ENCODE measurements at regions not wholly inside any gene's neighbourhood (a gene's known extent, or its start where the extent isn't known, plus 50 kb on each side); places are given as distances from the start of the nearest gene placed in this dataset.
"Not testable (repeated sequence)": the region's sequence is repeated elsewhere in the genome, so short reads cannot be mapped to it uniquely, and the experiment has no call there.

DNA sequence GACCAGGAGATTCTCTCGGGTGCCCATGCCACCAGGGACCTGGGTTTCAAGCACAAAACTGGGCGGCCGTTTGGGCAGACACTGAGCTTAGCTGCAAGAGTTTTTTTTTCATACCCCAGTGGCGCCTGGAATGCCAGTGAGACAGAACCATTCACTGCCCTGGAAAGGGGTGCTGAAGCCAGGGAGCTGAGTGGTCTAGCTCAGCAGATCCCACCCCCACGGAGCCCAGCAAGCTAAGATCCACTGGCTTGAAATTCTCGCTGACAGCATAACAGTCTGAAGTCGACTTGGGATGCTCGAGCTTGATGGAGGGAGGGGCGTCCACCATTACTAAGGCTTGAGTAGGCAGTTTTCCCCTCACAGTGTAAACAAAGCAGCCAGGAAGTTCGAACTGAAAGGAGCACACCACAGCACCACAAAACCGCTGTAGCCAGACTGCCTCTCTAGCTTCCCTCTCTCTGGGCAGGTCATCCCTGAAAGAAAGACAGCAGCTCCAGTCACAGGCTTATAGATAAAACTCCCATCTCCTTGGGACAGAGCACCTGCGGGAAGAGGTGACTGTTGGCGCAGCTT is 157.7 kb downstream of the GIPC2 start:
- H3K27me3 ChIP-seq (ENCODE audit: control insufficient read depth, insufficient read depth, low read length); H3K9me3 ChIP-seq (ENCODE audit: control insufficient read depth, low read depth, low read length); H3K27ac ChIP-seq (ENCODE audit: low read length); H3K4me1 ChIP-seq (ENCODE audit: control insufficient read depth, low read depth, low read length); H3K4me3 ChIP-seq (ENCODE audit: low read length); H3K9ac ChIP-seq (ENCODE audit: low read length); H3K36me3 ChIP-seq (ENCODE audit: control insufficient read depth, low read depth, low read length): not testable (repeated sequence)

DNA sequence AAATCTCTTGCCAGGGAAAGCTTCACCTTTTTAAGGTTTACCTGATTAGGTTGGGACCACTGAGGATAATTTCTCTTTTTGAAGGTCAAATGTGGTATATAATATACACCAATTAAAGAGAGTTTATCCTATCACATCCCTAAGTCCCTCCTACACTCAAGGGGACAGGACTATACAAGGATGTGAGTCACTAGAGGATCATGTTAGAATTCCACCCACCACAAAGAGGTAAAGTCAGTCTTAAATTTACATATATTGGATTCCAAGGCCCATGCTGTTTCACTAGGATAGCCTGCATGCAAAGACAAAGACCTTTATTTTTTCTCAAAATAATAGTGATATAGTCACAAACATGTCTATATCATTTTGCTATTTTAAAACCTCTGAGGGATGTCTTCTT is 164.4 kb downstream of the GIPC2 start:
- Histone ChIP-seq H3K27me3 (ENCODE audit: control insufficient read depth, insufficient read depth, low read length) (no peaks in the 10 kb centered on the region), H3K4me3 (ENCODE audit: low read length) (no peak overlapping the region), H3K4me1 (ENCODE audit: control insufficient read depth, low read depth, low read length) (no peaks in the 10 kb centered on the region), H3K9ac (ENCODE audit: low read length) (no peak overlapping the region), H3K9me3 (ENCODE audit: control insufficient read depth, low read depth, low read length) (no peaks in the 10 kb centered on the region), H3K27ac (ENCODE audit: low read length) (no peak overlapping the region), H3K36me3 (ENCODE audit: control insufficient read depth, low read depth, low read length) (no peaks in the 10 kb centered on the region)

GRCh38 chr1:78211483-78212092 is 165.8 kb downstream of the GIPC2 start:
- H3K9ac ChIP-seq (ENCODE audit: low read length), result no peak overlapping the region
- no peak overlapping the region for H3K4me3 ChIP-seq (ENCODE audit: low read length)
- H3K27me3 ChIP-seq (ENCODE audit: control insufficient read depth, insufficient read depth, low read length), result no peaks in the 10 kb centered on the region
- no peaks in the 10 kb centered on the region for H3K9me3 ChIP-seq (ENCODE audit: control insufficient read depth, low read depth, low read length)
- no peak overlapping the region for H3K27ac ChIP-seq (ENCODE audit: low read length)
- no peaks in the 10 kb centered on the region for H3K36me3 ChIP-seq (ENCODE audit: control insufficient read depth, low read depth, low read length)
- no peaks in the 10 kb centered on the region for H3K4me1 ChIP-seq (ENCODE audit: control insufficient read depth, low read depth, low read length)

GRCh38 chr1:78214334-78214733 is 168.6 kb downstream of the GIPC2 start:
- H3K9ac ChIP-seq (ENCODE audit: low read length), result no peak overlapping the region
- H3K4me1 ChIP-seq (ENCODE audit: control insufficient read depth, low read depth, low read length), result no peaks in the 10 kb centered on the region
- no peak overlapping the region for H3K4me3 ChIP-seq (ENCODE audit: low read length)
- H3K27me3 ChIP-seq (ENCODE audit: control insufficient read depth, insufficient read depth, low read length), result no peaks in the 10 kb centered on the region
- H3K27ac ChIP-seq (ENCODE audit: low read length), result no peak overlapping the region
- no peaks in the 10 kb centered on the region for H3K9me3 ChIP-seq (ENCODE audit: control insufficient read depth, low read depth, low read length)
- H3K36me3 ChIP-seq (ENCODE audit: control insufficient read depth, low read depth, low read length), result no peaks in the 10 kb centered on the region

GRCh38 chr1:78222225-78222959 is 176.6 kb downstream of the GIPC2 start:
- H3K4me1 ChIP-seq (ENCODE audit: control insufficient read depth, low read depth, low read length), result peaks cover 12% of the 10 kb centered on the region
- H3K4me3 ChIP-seq (ENCODE audit: low read length), result no peak overlapping the region
- peaks cover 12% of the 10 kb centered on the region for H3K27me3 ChIP-seq (ENCODE audit: control insufficient read depth, insufficient read depth, low read length)
- H3K9me3 ChIP-seq (ENCODE audit: control insufficient read depth, low read depth, low read length), result no peaks in the 10 kb centered on the region
- no peaks in the 10 kb centered on the region for H3K36me3 ChIP-seq (ENCODE audit: control insufficient read depth, low read depth, low read length)
- H3K9ac ChIP-seq (ENCODE audit: low read length), result no peak overlapping the region
- H3K27ac ChIP-seq (ENCODE audit: low read length), result no peak overlapping the region

GRCh38 chr1:78222960-78223358 is 177.2 kb downstream of the GIPC2 start:
- Histone ChIP-seq H3K4me3 (ENCODE audit: low read length) (no peak overlapping the region), H3K9me3 (ENCODE audit: control insufficient read depth, low read depth, low read length) (no peaks in the 10 kb centered on the region), H3K36me3 (ENCODE audit: control insufficient read depth, low read depth, low read length) (no peaks in the 10 kb centered on the region), H3K27ac (ENCODE audit: low read length) (no peak overlapping the region), H3K4me1 (ENCODE audit: control insufficient read depth, low read depth, low read length) (peaks cover 12% of the 10 kb centered on the region), H3K9ac (ENCODE audit: low read length) (no peak overlapping the region), H3K27me3 (ENCODE audit: control insufficient read depth, insufficient read depth, low read length) (peaks cover 15% of the 10 kb centered on the region)

GRCh38 chr1:78223417-78224215 is 177.8 kb downstream of the GIPC2 start:
- Histone ChIP-seq H3K9ac (ENCODE audit: low read length) (no peak overlapping the region), H3K36me3 (ENCODE audit: control insufficient read depth, low read depth, low read length) (no peaks in the 10 kb centered on the region), H3K27ac (ENCODE audit: low read length) (no peak overlapping the region), H3K27me3 (ENCODE audit: control insufficient read depth, insufficient read depth, low read length) (peaks cover 22% of the 10 kb centered on the region), H3K4me1 (ENCODE audit: control insufficient read depth, low read depth, low read length) (peaks cover 12% of the 10 kb centered on the region), H3K9me3 (ENCODE audit: control insufficient read depth, low read depth, low read length) (no peaks in the 10 kb centered on the region), H3K4me3 (ENCODE audit: low read length) (no peak overlapping the region)

- H3K9me3 ChIP-seq (ENCODE audit: control insufficient read depth, low read depth, low read length), result no peaks in the 10 kb centered on the region
- peaks cover 29% of the 10 kb centered on the region for H3K27me3 ChIP-seq (ENCODE audit: control insufficient read depth, insufficient read depth, low read length)
- no peaks in the 10 kb centered on the region for H3K36me3 ChIP-seq (ENCODE audit: control insufficient read depth, low read depth, low read length)
- no peak overlapping the region for H3K9ac ChIP-seq (ENCODE audit: low read length)
- peaks cover 12% of the 10 kb centered on the region for H3K4me1 ChIP-seq (ENCODE audit: control insufficient read depth, low read depth, low read length)
- H3K27ac ChIP-seq (ENCODE audit: low read length), result no peak overlapping the region
- no peak overlapping the region for H3K4me3 ChIP-seq (ENCODE audit: low read length)
Observed at GRCh38 chr1:78224246-78224785, 178.6 kb downstream of the GIPC2 start.

DNA sequence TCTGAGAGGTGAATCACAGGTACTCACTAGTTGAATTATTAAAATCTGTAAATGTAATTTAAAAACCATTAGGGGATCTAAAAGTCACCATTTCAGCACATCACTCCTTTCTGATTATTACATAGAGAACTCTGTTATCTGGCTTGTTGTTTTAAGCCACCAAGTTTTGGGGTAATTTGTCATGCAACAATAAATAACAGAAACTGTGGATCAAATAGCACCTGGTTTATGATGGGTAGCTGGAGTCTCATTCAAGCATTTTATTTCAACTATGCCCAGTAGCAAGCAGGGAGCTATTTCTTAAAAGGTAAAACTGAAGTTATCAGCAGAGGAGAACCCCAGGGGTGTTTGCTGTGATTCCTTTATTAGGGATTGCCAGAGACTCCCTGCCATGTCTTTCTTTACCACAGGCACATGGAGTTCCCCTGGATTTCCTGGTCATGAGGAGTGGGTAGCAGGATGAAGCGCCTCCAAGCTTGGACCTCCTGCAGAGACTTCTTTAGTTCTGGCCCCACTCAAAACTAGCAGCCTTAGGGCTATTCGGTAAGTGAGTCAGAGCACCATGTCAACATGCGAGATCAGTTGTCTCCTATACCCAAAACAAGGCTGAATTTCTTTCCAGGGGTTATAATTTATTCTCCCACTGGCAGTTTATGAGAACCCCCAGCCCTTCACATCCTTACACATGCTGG is 179.2 kb downstream of the GIPC2 start:
- no peak overlapping the region for H3K27ac ChIP-seq (ENCODE audit: low read length)
- no peak overlapping the region for H3K9ac ChIP-seq (ENCODE audit: low read length)
- H3K4me3 ChIP-seq (ENCODE audit: low read length), result no peak overlapping the region
- peaks cover 36% of the 10 kb centered on the region for H3K27me3 ChIP-seq (ENCODE audit: control insufficient read depth, insufficient read depth, low read length)
- H3K9me3 ChIP-seq (ENCODE audit: control insufficient read depth, low read depth, low read length), result no peaks in the 10 kb centered on the region
- no peaks in the 10 kb centered on the region for H3K36me3 ChIP-seq (ENCODE audit: control insufficient read depth, low read depth, low read length)
- H3K4me1 ChIP-seq (ENCODE audit: control insufficient read depth, low read depth, low read length), result peaks cover 12% of the 10 kb centered on the region

DNA sequence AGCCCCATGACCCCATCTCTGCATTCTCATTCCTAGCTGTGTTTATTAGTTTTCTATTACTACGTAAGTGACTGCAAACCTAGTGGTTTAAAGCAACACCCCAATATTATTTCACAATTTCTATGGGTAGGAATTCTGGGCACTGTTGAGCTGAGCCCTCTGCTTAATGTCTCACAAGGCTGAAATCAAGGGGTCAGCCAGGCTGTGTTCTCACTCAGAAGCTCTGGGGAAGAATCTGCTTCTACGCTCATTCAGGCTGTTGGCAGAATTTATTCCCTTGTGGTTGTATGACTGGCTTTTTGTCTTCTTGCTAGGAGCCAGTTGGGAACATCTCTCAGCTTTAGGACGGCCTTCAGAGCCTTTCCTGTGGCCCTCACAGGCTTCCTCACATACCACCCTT is 181.0 kb downstream of the GIPC2 start:
- peaks cover 53% of the 10 kb centered on the region for H3K27me3 ChIP-seq (ENCODE audit: control insufficient read depth, insufficient read depth, low read length)
- no peaks in the 10 kb centered on the region for H3K9me3 ChIP-seq (ENCODE audit: control insufficient read depth, low read depth, low read length)
- peaks cover 12% of the 10 kb centered on the region for H3K4me1 ChIP-seq (ENCODE audit: control insufficient read depth, low read depth, low read length)

More for the DNA sequence above, 181.0 kb downstream of the GIPC2 start:
- Histone ChIP-seq H3K27ac (ENCODE audit: low read length) (no peak overlapping the region), H3K9ac (ENCODE audit: low read length) (no peak overlapping the region), H3K4me3 (ENCODE audit: low read length) (no peak overlapping the region), H3K36me3 (ENCODE audit: control insufficient read depth, low read depth, low read length) (no peaks in the 10 kb centered on the region)
